Peyer's patch (tissue), 4 donors: ENCODE measurements at regions not wholly inside any gene's neighbourhood (a gene's known extent, or its start where the extent isn't known, plus 50 kb on each side); places are given as distances from the start of the nearest gene placed in this dataset.

Experiments
- CTCF ChIP-seq, 6 experiments: fragments of 450-650 bp in 4 of 6; fragments of 200-600 bp in 2 of 6; sonication (generic) in 1 of 6; IDR thresholded peaks; one replicate each; pipeline ENCODE4 v1.5.1; 2017 to 2019; ENCODE audit warnings: antibody characterized with exemption in 6 of 6, mild to moderate bottlenecking in 3 of 6, moderate library complexity in 1 of 6
- POLR2A ChIP-seq, 2 donors: fragments of 450-650 bp; IDR thresholded peaks; one replicate each; pipeline ENCODE4 v1.5.1; 2017; ENCODE audit warnings: antibody characterized with exemption in 2 of 2, mild to moderate bottlenecking in 2 of 2, moderate library complexity in 2 of 2

GRCh38 chrX:78213331-78213730, 73.9 kb upstream of the TAF9B start:
- TF ChIP-seq CTCF (IDR thresholded peaks at IDR 0.05) (no peak), POLR2A (IDR thresholded peaks at IDR 0.05) (no peak)
